GM19023 (cell line): ENCODE measurements at regions not wholly inside any gene's neighbourhood (a gene's known extent, or its start where the extent isn't known, plus 50 kb on each side); places are given as distances from the start of the nearest gene placed in this dataset.
"Not testable (repeated sequence)": the region's sequence is repeated elsewhere in the genome, so short reads cannot be mapped to it uniquely, and the experiment has no call there.

ENCODE experiments used
- ATAC-seq: cut with Tn5 transposase; IDR thresholded peaks from one replicate; pipeline ENCODE4 v1.9.1; 2021; ENCODE audit warnings: mild to moderate bottlenecking, moderate library complexity; ENCODE audit not compliant: unreplicated experiment

DNA sequence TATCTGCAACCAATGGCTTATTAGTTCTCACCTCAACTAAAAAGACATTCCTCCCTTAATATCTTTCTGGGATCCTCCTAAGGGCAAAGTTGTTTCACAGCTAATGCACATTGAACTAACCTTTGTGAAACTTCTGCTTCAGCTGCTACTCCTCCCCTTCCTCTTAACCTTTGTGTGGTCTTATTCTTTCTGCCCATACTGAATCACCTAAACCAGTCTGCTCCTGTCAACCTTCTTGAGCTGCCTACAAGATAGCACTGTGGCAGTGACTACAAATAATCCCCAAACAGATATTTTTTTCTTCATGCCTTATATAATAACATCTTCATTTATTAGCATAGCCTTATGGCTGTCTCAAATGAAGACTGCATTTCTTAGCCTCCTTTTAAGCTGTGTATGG, 1077.4 kb upstream of the ATXN7L3B start:
- no peak for ATAC-seq

GRCh38 chr12:73465106-73465505, 1072.5 kb upstream of the ATXN7L3B start:
- ATAC-seq: no peak

- no peak for ATAC-seq
Measured at GRCh38 chr12:73486256-73486655, 1051.4 kb upstream of the ATXN7L3B start.

- ATAC-seq: no peak
Measured at GRCh38 chr12:73506611-73507010, 1031.0 kb upstream of the ATXN7L3B start.

GRCh38 chr12:73514672-73515071, 1023.0 kb upstream of the ATXN7L3B start:
- ATAC-seq: no peak

GRCh38 chr12:73517859-73518258, 1019.8 kb upstream of the ATXN7L3B start:
- no peak for ATAC-seq

DNA sequence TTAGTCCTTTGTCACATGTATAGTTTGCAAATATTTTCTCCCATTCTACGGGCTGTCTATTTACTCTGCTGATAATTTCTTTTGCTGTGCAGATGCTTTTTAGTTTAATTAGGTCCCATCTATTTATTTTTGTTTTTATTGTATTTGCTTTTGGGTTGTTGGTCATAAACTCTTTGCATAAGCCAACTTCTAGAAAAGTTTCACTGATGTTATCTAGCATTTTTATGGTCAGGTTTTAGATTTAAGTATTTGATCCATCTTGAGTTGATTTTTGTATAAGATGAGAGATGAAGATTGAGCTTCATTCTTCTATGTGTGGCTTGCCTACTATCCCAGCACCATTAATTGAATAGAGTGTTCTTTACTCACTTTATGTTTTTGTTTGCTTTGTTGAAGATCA, 1008.4 kb upstream of the ATXN7L3B start:
- ATAC-seq: no peak

- ATAC-seq: no peak
Measured at GRCh38 chr12:73529954-73530353, 1007.7 kb upstream of the ATXN7L3B start.

DNA sequence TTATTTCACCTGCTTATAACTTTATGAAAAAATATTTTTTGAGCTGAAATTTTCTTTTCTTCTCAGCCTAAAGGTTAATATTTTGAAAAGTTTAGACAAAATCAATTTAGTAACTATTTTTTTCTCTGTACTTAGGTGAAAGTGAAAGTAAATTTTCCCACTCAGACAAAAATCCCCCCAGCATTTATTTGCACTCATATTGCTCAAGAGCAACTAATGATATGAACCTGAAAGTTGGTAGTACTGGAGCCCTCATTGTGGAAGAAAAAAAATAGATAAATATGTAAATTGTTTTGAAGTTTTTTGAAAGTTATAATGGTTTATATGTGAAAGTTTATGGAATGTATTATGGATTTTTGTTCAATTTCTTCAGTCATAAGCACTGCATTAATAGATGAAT, 1005.9 kb upstream of the ATXN7L3B start:
- ATAC-seq: no peak

DNA sequence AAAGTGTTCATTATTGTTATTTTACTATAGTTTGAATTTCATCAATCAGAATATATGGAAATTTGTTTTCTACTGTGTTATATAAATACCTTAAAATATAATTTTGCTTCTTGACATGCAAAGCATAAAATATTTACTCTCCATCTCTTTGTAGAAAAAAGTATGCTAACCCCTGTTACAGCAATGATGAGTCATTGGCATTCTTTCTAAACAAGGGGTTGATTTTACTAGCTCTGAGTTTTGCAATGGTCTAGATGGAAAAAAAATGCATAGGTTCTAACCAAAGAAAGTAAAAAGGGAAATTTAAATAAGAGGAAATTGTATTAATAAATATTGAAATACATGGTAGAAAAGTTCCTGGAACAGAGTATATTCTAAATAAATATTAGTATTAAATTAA, 990.2 kb upstream of the ATXN7L3B start:
- no peak for ATAC-seq

DNA sequence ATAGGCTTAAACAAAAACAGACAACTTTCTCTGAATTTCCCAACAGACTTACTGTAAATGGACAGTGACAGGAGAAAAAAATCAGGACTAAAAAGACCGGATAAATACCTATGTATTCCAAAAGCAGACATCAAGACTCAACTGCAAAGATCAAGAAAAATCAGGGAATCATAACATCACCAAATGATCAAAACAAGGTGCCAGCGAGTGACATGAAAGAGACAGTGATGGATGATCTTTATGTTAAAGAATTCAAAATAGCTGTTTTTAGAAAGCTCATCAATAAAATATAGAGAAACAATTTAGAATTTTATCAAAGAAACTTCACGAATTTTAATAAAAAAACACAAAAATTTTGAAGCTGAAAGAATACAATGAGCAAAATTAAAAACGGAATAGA, 952.5 kb upstream of the ATXN7L3B start:
- no peak for ATAC-seq

DNA sequence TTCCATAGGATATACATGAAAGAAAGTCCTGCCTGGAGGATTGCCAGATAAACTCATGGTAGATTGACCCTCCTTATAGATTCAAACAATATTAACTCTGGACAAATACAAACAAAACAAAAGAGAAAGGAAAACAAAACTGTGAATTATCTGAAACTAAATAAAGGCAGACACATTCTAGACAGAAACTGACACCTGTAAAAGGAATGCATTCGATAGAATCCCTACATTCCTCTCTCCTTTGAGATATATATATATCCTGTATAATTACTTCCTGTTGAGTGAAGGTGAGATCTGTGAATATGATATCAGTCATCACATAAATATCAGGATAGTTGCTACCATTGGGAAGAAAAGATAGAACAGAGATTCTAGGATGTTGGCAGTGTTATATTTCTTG, 948.4 kb upstream of the ATXN7L3B start:
- ATAC-seq: no peak

GRCh38 chr12:73598626-73599025, 939.0 kb upstream of the ATXN7L3B start:
- ATAC-seq: no peak

- no peak for ATAC-seq
Measured at GRCh38 chr12:73599268-73599667, 938.4 kb upstream of the ATXN7L3B start.

- ATAC-seq: not testable (repeated sequence)
Measured at GRCh38 chr12:73605925-73606324, 931.7 kb upstream of the ATXN7L3B start.

DNA sequence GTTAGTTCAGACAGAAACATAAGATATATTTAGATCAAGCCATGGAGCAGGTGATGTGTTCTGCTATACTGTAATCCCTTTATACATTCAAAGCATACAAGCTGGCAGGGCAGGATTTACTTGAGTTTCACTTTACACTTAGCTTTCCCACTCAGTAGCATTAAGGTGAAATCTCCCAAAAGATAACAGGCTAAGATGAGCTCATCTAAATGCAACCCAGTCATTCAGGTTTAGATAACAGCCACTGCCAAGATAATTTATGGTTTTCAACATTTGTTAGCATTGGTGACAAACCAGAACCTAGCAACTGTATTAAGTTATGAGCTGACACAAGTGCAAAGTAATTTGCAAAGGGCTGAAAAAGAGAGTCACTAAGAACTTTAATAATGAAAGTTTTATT, 925.1 kb upstream of the ATXN7L3B start:
- ATAC-seq: no peak

DNA sequence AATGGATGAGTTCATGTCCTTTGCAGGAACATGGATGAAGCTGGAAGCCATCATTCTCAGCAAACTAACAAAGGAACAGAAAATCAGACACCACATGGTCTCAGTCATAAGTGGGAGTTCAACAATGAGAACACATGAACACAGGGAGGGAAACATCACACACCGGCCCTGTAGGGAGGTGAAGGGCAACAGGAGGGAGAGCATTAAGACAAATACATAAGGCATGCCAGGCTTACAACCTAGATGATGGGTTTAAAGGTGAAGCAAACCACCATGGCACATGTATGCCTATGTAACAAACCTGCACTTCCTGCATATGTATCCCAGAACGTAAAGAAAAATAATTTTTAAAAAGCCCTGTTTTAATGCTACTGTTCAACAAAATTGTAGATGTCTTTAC, 914.2 kb upstream of the ATXN7L3B start:
- ATAC-seq: no peak

DNA sequence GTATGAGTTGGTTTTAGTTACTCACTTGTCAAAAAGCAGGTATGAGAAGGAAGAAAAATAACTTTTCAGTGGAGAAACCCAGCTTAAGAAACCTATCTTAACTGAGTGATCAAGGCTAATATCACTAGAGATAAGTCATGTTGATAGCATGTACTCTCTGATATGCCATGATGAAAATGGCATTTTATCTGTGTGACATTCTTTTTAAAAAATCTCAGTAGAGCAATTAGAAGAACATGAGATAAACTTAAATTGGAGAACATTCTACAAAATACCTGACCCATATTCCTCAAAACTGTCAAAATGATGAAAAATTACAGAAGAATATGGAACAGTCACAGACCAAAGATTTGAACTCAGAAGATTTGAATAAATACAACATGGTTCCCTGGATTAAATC, 912.4 kb upstream of the ATXN7L3B start:
- no peak for ATAC-seq

DNA sequence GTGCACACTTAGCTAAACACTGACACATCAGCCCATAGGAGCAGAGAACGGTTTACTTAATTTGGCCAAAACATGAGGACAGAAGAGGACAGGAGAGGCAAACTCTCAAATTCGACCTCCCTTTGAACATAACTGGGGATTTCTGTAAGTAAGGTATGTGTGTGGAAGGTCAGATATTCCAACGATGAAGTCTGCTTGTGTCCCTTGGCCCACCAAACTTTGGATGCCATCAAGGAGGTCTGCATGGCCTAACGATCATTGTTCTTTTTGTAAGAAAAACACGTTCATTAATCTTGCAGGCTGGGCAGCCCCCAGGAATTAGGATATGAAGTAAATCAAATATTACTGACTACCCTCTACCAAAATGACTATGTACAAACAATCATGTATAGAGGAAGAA, 908.5 kb upstream of the ATXN7L3B start:
- no peak for ATAC-seq

GRCh38 chr12:73629893-73630831, 907.5 kb upstream of the ATXN7L3B start:
- no peak for ATAC-seq

DNA sequence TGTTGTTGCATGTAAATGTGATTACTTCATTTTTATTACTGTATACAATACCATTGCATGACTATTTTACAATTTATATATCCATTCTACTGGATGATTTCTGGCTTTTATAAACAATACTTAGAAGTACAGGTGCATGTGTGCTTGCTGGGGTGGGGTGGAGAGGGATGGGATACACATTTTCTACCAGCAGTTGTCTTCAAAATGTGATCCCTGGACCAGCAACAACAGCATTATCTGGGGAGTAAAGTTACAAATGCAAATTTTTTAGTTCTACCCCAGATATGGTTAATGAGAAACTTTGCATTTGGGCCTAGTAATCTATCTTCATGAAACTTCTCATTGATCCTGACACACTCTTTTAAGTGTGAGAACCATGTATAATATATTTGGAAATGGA, 905.4 kb upstream of the ATXN7L3B start:
- ATAC-seq: no peak

- no peak for ATAC-seq
Measured at GRCh38 chr12:73632661-73633060, 905.0 kb upstream of the ATXN7L3B start.

- ATAC-seq: not testable (repeated sequence)
Measured at GRCh38 chr12:73639397-73639796, 898.2 kb upstream of the ATXN7L3B start.
